IMR-90 (cell line): ENCODE measurements at regions not wholly inside any gene's neighbourhood (a gene's known extent, or its start where the extent isn't known, plus 50 kb on each side); places are given as distances from the start of the nearest gene placed in this dataset.

Experiments used
- BHLHE40 ChIP-seq: fragments of 150-350 bp; IDR thresholded peaks from 2 replicates; pipeline ENCODE4 v1.6.1; 2016; ENCODE audit warnings: mild to moderate bottlenecking, low read depth, low read length
- CTCF ChIP-seq: conservative IDR thresholded peaks from 2 replicates; pipeline ENCODE4 v1.5.1; 2012; ENCODE audit warnings: mild to moderate bottlenecking, low read depth, low read length, improper control_type of control experiment
- ELK1 ChIP-seq: fragments of 150-350 bp; IDR thresholded peaks from 2 replicates; pipeline ENCODE4 v1.6.1; 2016; ENCODE audit warnings: low read depth, mild to moderate bottlenecking, low read length, moderate library complexity, borderline replicate concordance
- MAFK ChIP-seq: IDR thresholded peaks from 2 replicates; pipeline ENCODE4 v1.6.1; 2012; ENCODE audit warnings: low read depth, low read length, improper control_type of control experiment
- POLR2A ChIP-seq: IDR thresholded peaks from 2 replicates; pipeline ENCODE4 v1.6.1; 2012; ENCODE audit warnings: mild to moderate bottlenecking, low read depth, low read length

- TF ChIP-seq BHLHE40: no peak
- TF ChIP-seq POLR2A: no peak
- TF ChIP-seq CTCF: no peak
- TF ChIP-seq ELK1: no peak
- no peak for TF ChIP-seq MAFK
These were observed 207.9 kb upstream of the SALL3 start for GRCh38 chr18:78771496-78772359.
